HepG2 (cell line): ENCODE measurements at regions not wholly inside any gene's neighbourhood (a gene's known extent, or its start where the extent isn't known, plus 50 kb on each side); places are given as distances from the start of the nearest gene placed in this dataset.
A peak's percentile ranks its signal among the peaks of the same experiment; 100 is the strongest.

ENCODE experiments used
- ATRX ChIP-seq: sonication (generic); formaldehyde crosslinking; IDR thresholded peaks from 2 replicates; pipeline ENCODE4 v1.4.0; 2020; ENCODE audit warnings: missing genetic modification reagents, borderline replicate concordance
- BHLHE40 ChIP-seq: IDR thresholded peaks from 2 replicates; pipeline ENCODE4 v1.6.1; 2011; ENCODE audit warnings: low read length, improper control_type of control experiment
- TCF7 ChIP-seq: sonication (generic); IDR thresholded peaks from 2 replicates; pipeline ENCODE4 v1.6.1; 2016; ENCODE audit warnings: antibody characterized with exemption, low read depth
- ZBTB38 ChIP-seq: sonication (generic); formaldehyde crosslinking; IDR thresholded peaks from 2 replicates; pipeline ENCODE4 v1.5.1; 2020; ENCODE audit warnings: mild to moderate bottlenecking, missing genetic modification reagents
- ZBTB7B ChIP-seq: sonication (generic); formaldehyde crosslinking; IDR thresholded peaks from 2 replicates; pipeline ENCODE4 v1.4.0; 2020; ENCODE audit warnings: missing genetic modification reagents
- ZC3H13 ChIP-seq: sonication (generic); formaldehyde crosslinking; IDR thresholded peaks from 2 replicates; pipeline ENCODE4 v1.8.1; 2023; ENCODE audit warnings: mild to moderate bottlenecking, missing genetic modification reagents, moderate library complexity
- TF ChIP-seq, protein P1 (sequence below): sonication (generic); formaldehyde crosslinking; conservative IDR thresholded peaks from 2 replicates; pipeline ENCODE4 v1.4.0; 2020; ENCODE audit warnings: missing genetic modification reagents
- TF ChIP-seq, protein P2 (sequence below): sonication (generic); formaldehyde crosslinking; IDR thresholded peaks from 2 replicates; pipeline ENCODE4 v1.5.1; 2020; ENCODE audit warnings: mild to moderate bottlenecking, missing genetic modification reagents

DNA sequence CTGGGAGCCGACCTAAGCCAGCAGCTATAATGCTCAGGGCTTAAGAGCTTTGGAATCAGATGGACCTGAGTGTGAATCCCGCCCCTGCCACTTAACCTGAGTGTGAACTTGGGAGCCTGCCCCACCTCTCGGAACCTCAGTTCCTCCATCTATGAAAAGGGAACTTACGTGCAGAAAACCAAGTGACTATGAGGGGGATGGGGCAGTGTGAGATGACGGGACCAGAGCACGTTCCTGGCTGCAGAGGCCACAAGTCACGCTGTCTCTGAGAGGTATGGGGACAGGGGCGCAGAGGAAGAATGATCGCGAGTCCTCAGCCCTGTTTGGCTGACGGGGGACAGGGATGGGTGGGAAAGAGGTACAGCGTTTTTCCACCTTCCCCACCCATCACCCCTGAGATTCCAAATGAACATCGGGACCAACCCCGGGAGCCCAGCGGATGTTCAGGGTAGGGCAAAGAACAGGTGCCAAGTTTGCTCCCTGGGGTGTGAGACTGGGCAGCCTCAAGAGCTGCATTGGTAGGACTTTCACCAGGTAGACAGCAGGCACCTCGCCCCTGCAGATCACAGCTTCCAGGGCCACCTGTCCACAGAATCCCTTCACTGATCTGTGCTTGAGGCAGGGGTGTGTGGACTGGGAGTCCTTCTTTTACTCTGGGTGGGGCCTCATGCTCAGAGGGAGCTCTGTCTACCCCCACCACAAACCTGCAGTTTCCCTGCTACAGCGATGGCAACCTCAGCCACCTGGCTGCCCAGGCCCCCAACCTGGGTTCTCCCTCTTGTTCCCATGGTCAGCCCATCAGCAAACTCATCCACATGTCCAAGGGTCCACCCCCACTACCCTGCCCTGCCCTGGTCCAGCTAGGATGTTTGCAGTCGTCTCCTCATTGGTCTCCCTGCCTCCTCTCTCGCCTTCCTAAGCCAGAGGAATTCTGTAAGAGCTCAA lies 85.8 kb downstream of the CEBPB start (continued):
- TF ChIP-seq, protein P1, sequence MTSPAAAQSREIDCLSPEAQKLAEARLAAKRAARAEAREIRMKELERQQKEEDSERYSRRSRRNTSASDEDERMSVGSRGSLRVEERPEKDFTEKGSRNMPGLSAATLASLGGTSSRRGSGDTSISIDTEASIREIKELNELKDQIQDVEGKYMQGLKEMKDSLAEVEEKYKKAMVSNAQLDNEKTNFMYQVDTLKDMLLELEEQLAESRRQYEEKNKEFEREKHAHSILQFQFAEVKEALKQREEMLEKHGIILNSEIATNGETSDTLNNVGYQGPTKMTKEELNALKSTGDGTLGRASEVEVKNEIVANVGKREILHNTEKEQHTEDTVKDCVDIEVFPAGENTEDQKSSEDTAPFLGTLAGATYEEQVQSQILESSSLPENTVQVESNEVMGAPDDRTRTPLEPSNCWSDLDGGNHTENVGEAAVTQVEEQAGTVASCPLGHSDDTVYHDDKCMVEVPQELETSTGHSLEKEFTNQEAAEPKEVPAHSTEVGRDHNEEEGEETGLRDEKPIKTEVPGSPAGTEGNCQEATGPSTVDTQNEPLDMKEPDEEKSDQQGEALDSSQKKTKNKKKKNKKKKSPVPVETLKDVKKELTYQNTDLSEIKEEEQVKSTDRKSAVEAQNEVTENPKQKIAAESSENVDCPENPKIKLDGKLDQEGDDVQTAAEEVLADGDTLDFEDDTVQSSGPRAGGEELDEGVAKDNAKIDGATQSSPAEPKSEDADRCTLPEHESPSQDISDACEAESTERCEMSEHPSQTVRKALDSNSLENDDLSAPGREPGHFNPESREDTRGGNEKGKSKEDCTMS (CRISPR knock-in tag) = no peak
- TF ChIP-seq ATRX (CRISPR knock-in tag) (no peak), BHLHE40 (no peak), ZBTB7B (no peak), ZC3H13 (CRISPR knock-in tag) (0 out of 2 replicates have a peak, but pooled peaks have one; percentile 21), TCF7 (no peak), ZBTB38 (CRISPR knock-in tag) (peak; percentile 86)
- TF ChIP-seq, protein P2, sequence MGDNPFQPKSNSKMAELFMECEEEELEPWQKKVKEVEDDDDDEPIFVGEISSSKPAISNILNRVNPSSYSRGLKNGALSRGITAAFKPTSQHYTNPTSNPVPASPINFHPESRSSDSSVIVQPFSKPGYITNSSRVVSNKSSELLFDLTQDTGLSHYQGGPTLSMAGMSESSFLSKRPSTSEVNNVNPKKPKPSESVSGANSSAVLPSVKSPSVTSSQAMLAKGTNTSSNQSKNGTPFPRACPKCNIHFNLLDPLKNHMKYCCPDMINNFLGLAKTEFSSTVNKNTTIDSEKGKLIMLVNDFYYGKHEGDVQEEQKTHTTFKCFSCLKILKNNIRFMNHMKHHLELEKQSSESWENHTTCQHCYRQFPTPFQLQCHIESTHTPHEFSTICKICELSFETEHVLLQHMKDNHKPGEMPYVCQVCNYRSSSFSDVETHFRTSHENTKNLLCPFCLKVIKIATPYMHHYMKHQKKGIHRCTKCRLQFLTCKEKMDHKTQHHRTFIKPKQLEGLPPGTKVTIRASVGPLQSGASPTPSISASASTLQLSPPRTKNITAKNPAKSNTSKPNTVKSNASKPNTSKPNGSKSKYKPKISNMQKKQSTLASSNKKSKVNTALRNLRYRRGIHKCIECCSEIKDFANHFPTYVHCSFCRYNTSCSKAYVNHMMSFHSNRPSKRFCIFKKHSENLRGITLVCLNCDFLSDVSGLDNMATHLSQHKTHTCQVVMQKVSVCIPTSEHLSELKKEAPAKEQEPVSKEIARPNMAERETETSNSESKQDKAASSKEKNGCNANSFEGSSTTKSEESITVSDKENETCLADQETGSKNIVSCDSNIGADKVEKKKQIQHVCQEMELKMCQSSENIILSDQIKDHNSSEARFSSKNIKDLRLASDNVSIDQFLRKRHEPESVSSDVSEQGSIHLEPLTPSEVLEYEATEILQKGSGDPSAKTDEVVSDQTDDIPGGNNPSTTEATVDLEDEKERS (CRISPR knock-in tag) = no peak
